Heart right ventricle (tissue), 16 donors: ENCODE measurements at regions not wholly inside any gene's neighbourhood (a gene's known extent, or its start where the extent isn't known, plus 50 kb on each side); places are given as distances from the start of the nearest gene placed in this dataset.
"Not testable (repeated sequence)": the region's sequence is repeated elsewhere in the genome, so short reads cannot be mapped to it uniquely, and the experiment has no call there.

ENCODE experiments used
- ATAC-seq, 8 donors: fragments of 200-7000 bp; cut with Tn5 transposase; one replicate each; pipeline ENCODE4 v1.9.1; 2020; ENCODE audit warnings: mild to moderate bottlenecking in 8 of 8, moderate library complexity in 8 of 8, moderate number of reproducible peaks in 1 of 8
- DNase-seq, 2 donors: peaks; one replicate each; pipeline ENCODE4 v3.0.0-alpha.2; 2020
- H3K27ac ChIP-seq, 10 donors: fragments of 200-600 bp; sonication (generic) in 2 of 10; one replicate each; pipeline versions ENCODE4 v1.5.0 to v1.8.0; 2020 to 2022; ENCODE audit warnings: mild to moderate bottlenecking in 3 of 10
- H3K27me3 ChIP-seq, 7 donors: fragments of 200-600 bp; one replicate each; pipeline ENCODE4 v1.8.0; 2021 to 2022; ENCODE audit warnings: mild to moderate bottlenecking in 2 of 7
- H3K36me3 ChIP-seq, 9 donors: fragments of 200-600 bp; sonication (generic) in 1 of 9; one replicate each; pipeline versions ENCODE4 v1.5.0 to v1.8.0; 2020 to 2022; ENCODE audit warnings: mild to moderate bottlenecking in 2 of 9
- H3K4me1 ChIP-seq, 9 donors: fragments of 200-600 bp; sonication (generic) in 1 of 9; one replicate each; pipeline versions ENCODE4 v1.5.0 to v1.8.0; 2020 to 2022; ENCODE audit warnings: mild to moderate bottlenecking in 4 of 9
- H3K4me3 ChIP-seq, 10 donors: fragments of 200-600 bp; sonication (generic) in 2 of 10; one replicate each; pipeline versions ENCODE4 v1.5.0 to v1.8.0; 2020 to 2022; ENCODE audit warnings: mild to moderate bottlenecking in 7 of 10, moderate library complexity in 2 of 10
- H3K9me3 ChIP-seq, 11 donors: fragments of 200-600 bp in 10 of 11; sonication (generic) in 2 of 11; one replicate each; pipeline versions ENCODE4 v1.5.0 to v1.8.0; 2013 to 2022; ENCODE audit warnings: mild to moderate bottlenecking in 2 of 11, control low read depth in 1 of 11, moderate library complexity in 1 of 11
- WGBS, 2 donors: extraction: QIAGEN DNeasy Blood & Tissue Kit; methylation state at CpG; one replicate each; pipeline ENCODE4 v1.1.7; 2013; ENCODE audit warnings: inconsistent platforms in 1 of 2; 5-methylcytosine and 5-hydroxymethylcytosine counted together
- intact Hi-C, 10 donors: fragments of 100-400 bp; cut with DNase I; formaldehyde crosslinking; loops; one replicate each; pipeline versions ENCODE4 v1.11.1 to v1.14.2; 2022
- TF ChIP-seq, protein P1 (sequence below), 9 donors: fragments of 200-600 bp; sonication (generic) in 2 of 9; IDR thresholded peaks; one replicate each; pipeline versions ENCODE4 v1.5.0 to v1.8.0; 2021 to 2022; ENCODE audit warnings: antibody characterized with exemption in 9 of 9, mild to moderate bottlenecking in 5 of 9, moderate library complexity in 1 of 9
- donor health status: Arrhythmogenic right ventricular cardiomyopathy.
- donor health status: ischemic (EF 13 %, LVEDD 7.1; RV severe dilation, severe dysfunction).
- donor health status: healthy with polysubstance abuse.
- donor health status: DM: no; HTN: yes; CAD: no.
- donor health status: DM: no; HTN: no; CAD: no.
- donor health status: ischemic (EF 25% LVEDD 6.9; RV normal size, moderate dysfunction).
- donor health status: ischemic (EF 25% LVEDD 5.7; RV mildly dilated, moderate dysfunction).
- donor health status: healthy.
- donor health status: DM: yes; HTN: yes; CAD: no.
- donor health status: Ischemic cardiomyopathy.
- donor health status: ischemic (EF 35%, LVEDD 5.7; RV mildly dilated, moderate dysfunction).
- donor health status: nonischemic (EF 11% LVEDD 7.7; RV severe dilation, severe dysfunction).
- donor health status: DM: yes; HTN: yes; CAD: no.
- donor health status: PGD.
- donor health status: ischemic (EF 29% LVEDD 5.4; RV normal size, mild dysfunction).
- donor health status: nonischemic (EF 23%, LVEDD 6.1; RV moderate dilation, normal function).

DNA sequence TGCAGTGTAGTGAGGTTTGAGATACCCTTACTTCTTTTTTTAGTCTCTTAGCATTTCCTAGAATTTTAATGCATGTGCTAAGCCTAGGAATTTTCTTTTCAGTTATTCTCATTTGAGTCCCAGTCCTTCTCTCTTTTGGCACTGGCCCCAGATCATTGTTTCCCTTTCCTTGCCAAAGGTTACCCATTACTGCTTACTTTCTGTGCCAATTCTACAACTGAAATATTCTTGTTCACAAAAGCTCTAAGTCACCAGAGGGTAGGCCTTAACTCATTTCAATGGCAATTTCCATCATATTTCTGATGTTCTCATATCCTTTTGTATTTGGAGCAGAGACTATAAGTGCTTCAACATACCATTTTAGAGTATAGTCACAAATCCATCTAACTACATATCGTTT, 199.6 kb upstream of the CBLB start:
- H3K4me3 ChIP-seq = no peak overlapping the region
- TF ChIP-seq, protein P1, sequence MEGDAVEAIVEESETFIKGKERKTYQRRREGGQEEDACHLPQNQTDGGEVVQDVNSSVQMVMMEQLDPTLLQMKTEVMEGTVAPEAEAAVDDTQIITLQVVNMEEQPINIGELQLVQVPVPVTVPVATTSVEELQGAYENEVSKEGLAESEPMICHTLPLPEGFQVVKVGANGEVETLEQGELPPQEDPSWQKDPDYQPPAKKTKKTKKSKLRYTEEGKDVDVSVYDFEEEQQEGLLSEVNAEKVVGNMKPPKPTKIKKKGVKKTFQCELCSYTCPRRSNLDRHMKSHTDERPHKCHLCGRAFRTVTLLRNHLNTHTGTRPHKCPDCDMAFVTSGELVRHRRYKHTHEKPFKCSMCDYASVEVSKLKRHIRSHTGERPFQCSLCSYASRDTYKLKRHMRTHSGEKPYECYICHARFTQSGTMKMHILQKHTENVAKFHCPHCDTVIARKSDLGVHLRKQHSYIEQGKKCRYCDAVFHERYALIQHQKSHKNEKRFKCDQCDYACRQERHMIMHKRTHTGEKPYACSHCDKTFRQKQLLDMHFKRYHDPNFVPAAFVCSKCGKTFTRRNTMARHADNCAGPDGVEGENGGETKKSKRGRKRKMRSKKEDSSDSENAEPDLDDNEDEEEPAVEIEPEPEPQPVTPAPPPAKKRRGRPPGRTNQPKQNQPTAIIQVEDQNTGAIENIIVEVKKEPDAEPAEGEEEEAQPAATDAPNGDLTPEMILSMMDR (IDR thresholded peaks at IDR 0.05) = no peak
- peaks cover 0 to 19% (median 10%) of the 10 kb centered on the region in 11 donors for H3K9me3 ChIP-seq
- peak overlapping the region in 8 of 10 donors; percentile 15 to 63 (median 56) for H3K27ac ChIP-seq
- WGBS, 2 donors = 22 to 32% methylated on average over 1 of the region's 1 CpG
- intact Hi-C loops = no loop called here
- DNase-seq (peak in 1 of 2 donors; percentile 7), ATAC-seq (peak in 2 of 8 donors; percentile 22 to 39)
- H3K36me3 ChIP-seq = no peaks in the 10 kb centered on the region
- H3K4me1 ChIP-seq = peaks cover 0 to 33% (median 13%) of the 10 kb centered on the region in 9 donors
- no peaks in the 10 kb centered on the region for H3K27me3 ChIP-seq

DNA sequence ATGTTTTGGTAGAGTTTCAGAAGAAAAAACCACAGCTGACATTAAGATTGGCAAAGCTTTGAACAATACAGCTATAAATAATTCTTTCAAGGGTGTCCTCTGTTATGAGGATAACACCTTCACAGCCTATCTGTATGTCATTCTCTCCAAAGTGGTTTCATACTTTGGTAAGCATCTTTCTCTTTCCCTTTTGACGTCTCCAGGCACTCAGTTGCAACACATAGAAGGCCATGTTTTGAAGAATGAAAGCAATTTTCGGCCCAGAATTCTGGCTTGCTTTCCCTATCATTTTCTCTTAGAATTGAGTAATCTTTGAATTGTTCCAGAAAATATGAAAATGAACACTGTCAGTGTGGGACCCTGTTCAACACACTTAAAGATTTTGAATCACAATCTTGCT, 200.0 kb upstream of the CBLB start:
- intact Hi-C loops = no loop called here
- 44 to 48% methylated on average over 2 of the region's 2 CpGs for WGBS, 2 donors

DNA sequence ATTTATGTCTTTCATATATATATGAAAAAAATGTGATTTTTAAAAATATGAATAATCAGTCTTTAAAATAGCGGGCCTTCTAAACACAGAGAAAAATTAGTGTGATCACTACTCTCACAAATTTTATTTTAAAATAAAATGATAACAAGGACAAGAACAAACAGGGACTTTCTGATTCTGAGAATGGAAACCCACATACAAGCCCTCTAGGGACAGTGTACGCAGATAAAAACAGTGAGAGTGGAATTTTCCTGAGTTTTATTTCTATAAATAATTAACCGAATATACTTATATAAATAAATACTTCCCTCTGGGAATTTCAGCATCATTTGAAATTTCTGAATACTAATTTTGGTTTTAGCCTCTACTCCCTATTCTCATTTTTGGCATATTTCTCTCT, 201.4 kb upstream of the CBLB start:
- DNase-seq = peak in 1 of 2 donors; percentile 9
- intact Hi-C loops = no loop called here
- peak in 5 of 8 donors; percentile 33 to 83 (median 67) for ATAC-seq
- Histone ChIP-seq H3K4me1 (peaks cover 0 to 33% (median 13%) of the 10 kb centered on the region in 9 donors), H3K36me3 (no peaks in the 10 kb centered on the region), H3K9me3 (peaks cover 0 to 3% (median 0%) of the 10 kb centered on the region in 11 donors), H3K27me3 (no peaks in the 10 kb centered on the region), H3K4me3 (no peak overlapping the region), H3K27ac (peak overlapping the region in 8 of 10 donors; percentile 37 to 63 (median 53))
- TF ChIP-seq, protein P1 (IDR thresholded peaks at IDR 0.05) = no peak
- WGBS, 2 donors = 70 to 79% methylated on average over 3 of the region's 3 CpGs

More for the DNA sequence above, 200.0 kb upstream of the CBLB start:
- TF ChIP-seq, protein P1 (IDR thresholded peaks at IDR 0.05) = no peak
- Histone ChIP-seq H3K4me3 (no peak overlapping the region), H3K9me3 (peaks cover 0 to 17% (median 8%) of the 10 kb centered on the region in 11 donors), H3K4me1 (peaks cover 0 to 33% (median 13%) of the 10 kb centered on the region in 9 donors), H3K27ac (peak overlapping the region in 8 of 10 donors; percentile 15 to 63 (median 56)), H3K36me3 (no peaks in the 10 kb centered on the region), H3K27me3 (no peaks in the 10 kb centered on the region)
- ATAC-seq = peak; percentile 57 to 88 (median 64)
- DNase-seq = no peak

DNA sequence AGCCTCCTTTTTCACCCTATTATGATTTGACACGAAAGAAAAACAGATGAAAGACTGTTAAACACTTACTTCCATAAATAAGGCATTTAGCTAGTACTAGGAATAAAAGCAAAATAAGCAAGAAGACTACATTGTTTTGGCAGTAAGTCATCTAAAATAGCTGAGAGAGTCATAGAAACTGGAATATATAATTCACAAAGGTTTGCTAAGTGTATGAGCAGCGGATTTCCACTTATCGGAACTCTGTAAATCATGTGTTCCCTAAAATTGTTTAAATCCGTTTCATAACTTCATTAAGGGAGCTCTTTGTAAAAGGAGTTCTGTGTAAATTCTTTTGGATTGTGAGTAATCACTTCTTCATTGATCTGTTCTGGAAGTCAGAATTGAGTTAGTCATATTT, 202.5 kb upstream of the CBLB start:
- Histone ChIP-seq H3K4me3 (no peak overlapping the region), H3K9me3 (no peaks in the 10 kb centered on the region), H3K27ac (peak overlapping the region in 1 of 10 donors; percentile 45), H3K27me3 (no peaks in the 10 kb centered on the region), H3K4me1 (peaks cover 0 to 33% (median 13%) of the 10 kb centered on the region in 9 donors), H3K36me3 (no peaks in the 10 kb centered on the region)
- 93 to 94% methylated on average over 4 of the region's 4 CpGs for WGBS, 2 donors
- TF ChIP-seq, protein P1 (IDR thresholded peaks at IDR 0.05) = no peak
- intact Hi-C loops = no loop called here
- DNase-seq (no peak), ATAC-seq (no peak)

DNA sequence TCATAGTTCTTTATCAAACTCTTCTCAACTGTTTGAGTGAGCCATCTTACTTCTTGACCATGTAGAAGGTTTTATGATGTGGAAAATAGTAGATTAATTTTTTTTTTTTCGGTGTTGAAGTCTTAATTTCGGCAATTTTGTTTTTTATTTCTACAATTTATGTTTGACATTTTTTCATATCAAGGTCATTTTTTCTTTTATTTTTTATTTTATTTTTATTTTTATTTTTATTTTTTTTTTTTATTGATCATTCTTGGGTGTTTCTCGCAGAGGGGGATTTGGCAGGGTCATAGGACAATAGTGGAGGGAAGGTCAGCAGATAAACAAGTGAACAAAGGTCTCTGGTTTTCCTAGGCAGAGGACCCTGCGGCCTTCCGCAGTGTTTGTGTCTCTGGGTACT, 203.8 kb upstream of the CBLB start:
- ATAC-seq = not testable (repeated sequence)

DNA sequence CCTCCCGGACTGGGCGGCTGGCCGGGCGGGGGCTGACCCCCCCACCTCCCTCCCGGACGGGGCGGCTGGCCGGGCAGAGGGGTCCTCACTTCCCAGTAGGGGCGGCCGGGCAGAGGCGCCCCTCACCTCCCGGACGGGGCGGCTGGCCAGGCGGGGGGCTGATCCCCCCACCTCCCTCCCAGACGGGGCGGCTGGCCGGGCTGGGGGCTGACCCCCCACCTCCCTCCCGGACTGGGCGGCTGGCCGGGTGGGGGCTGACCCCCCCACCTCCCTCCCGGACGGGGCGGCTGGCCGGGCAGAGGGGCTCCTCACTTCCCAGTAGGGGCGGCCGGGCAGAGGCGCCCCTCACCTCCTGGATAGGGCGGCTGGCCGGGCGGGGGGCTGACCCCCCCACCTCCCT, 205.0 kb upstream of the CBLB start:
- intact Hi-C loops, H3K27me3 ChIP-seq, H3K36me3 ChIP-seq, ATAC-seq, H3K4me3 ChIP-seq, H3K9me3 ChIP-seq, DNase-seq, H3K27ac ChIP-seq: not testable (repeated sequence)
- 95% methylated on average over 22 of the region's 31 CpGs; no CpG with 5 or more reads in 1 of the 2 donors for WGBS, 2 donors
- H3K4me1 ChIP-seq = peaks cover 0 to 20% (median 3%) of the 10 kb centered on the region in 9 donors

More for the DNA sequence above, 203.8 kb upstream of the CBLB start:
- WGBS, 2 donors = 95 to 98% methylated on average over 3 of the region's 5 CpGs
- H3K9me3 ChIP-seq, H3K4me3 ChIP-seq, DNase-seq, H3K27ac ChIP-seq, intact Hi-C loops, H3K27me3 ChIP-seq, H3K36me3 ChIP-seq: not testable (repeated sequence)
- peaks cover 0 to 31% (median 13%) of the 10 kb centered on the region in 9 donors for H3K4me1 ChIP-seq

DNA sequence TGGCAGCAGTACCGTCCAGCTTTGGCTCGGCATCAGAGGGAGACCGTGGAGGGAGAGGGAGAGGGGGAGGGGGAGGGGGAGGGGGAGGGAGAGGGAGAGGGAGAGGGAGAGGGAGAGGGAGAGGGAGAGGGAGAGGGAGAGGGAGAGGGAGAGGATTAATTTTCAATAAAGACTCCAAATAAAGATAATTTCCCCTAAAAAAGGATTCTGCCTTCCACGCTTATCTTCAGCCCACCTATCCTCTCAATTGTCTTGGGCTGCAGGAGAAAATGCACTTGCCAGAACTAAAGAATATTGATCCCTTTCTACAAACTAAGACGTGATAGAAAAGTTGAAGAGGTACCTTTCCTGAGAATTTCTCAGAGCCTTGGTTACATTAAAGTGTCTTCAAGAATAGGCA, 206.9 kb upstream of the CBLB start:
- DNase-seq, H3K4me1 ChIP-seq, ATAC-seq, H3K9me3 ChIP-seq, H3K27me3 ChIP-seq, intact Hi-C loops, H3K4me3 ChIP-seq, H3K27ac ChIP-seq, H3K36me3 ChIP-seq: not testable (repeated sequence)
- WGBS, 2 donors = 94 to 100% methylated on average over 2 of the region's 5 CpGs
